Breast epithelium (tissue), 3 donors: ENCODE measurements at regions not wholly inside any gene's neighbourhood (a gene's known extent, or its start where the extent isn't known, plus 50 kb on each side); places are given as distances from the start of the nearest gene placed in this dataset.

Experiments used
- POLR2AphosphoS5 ChIP-seq, 3 donors: sonication (generic); formaldehyde crosslinking; IDR thresholded peaks; one replicate each; pipeline ENCODE4 v1.6.1; 2017; ENCODE audit warnings: antibody characterized with exemption in 3 of 3
- TF ChIP-seq, protein P1 (sequence below), 3 donors: fragments of 450-650 bp; IDR thresholded peaks; one replicate each; pipeline ENCODE4 v1.5.1; 2016 to 2017; ENCODE audit warnings: antibody characterized with exemption in 3 of 3, mild to moderate bottlenecking in 3 of 3, moderate library complexity in 3 of 3

DNA sequence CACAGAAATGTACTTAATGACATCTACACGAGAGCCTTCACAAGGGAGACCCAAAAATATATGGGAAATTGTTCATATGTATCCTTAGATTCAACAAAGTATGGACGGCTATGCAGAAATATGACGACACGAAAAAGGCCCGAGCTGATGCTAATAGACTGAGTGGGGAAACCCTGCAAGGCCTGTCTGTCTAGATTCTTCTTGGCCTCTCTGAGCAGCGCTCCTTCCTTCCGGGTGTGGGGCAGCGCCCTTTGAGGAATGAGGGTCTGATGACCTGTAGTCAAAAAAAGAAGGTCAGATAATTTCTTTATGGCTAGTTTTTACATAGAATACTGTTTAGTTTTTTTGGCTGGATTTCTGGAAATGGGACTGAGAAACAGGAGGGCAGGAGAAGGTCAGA lies 192.8 kb upstream of the AKR1E2 start:
- TF ChIP-seq, protein P1, sequence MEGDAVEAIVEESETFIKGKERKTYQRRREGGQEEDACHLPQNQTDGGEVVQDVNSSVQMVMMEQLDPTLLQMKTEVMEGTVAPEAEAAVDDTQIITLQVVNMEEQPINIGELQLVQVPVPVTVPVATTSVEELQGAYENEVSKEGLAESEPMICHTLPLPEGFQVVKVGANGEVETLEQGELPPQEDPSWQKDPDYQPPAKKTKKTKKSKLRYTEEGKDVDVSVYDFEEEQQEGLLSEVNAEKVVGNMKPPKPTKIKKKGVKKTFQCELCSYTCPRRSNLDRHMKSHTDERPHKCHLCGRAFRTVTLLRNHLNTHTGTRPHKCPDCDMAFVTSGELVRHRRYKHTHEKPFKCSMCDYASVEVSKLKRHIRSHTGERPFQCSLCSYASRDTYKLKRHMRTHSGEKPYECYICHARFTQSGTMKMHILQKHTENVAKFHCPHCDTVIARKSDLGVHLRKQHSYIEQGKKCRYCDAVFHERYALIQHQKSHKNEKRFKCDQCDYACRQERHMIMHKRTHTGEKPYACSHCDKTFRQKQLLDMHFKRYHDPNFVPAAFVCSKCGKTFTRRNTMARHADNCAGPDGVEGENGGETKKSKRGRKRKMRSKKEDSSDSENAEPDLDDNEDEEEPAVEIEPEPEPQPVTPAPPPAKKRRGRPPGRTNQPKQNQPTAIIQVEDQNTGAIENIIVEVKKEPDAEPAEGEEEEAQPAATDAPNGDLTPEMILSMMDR (IDR thresholded peaks at IDR 0.05) = no peak
- TF ChIP-seq POLR2AphosphoS5 (IDR thresholded peaks at IDR 0.05) = no peak
